OCI-LY7 (cell line): ENCODE measurements at regions not wholly inside any gene's neighbourhood (a gene's known extent, or its start where the extent isn't known, plus 50 kb on each side); places are given as distances from the start of the nearest gene placed in this dataset.

ENCODE experiments used
- BruUV-seq: library from RNA; stranded (reverse); fragments of 400-500 nt; replicated peaks from 2 replicates; lab custom pipeline; 2021; lab: Mats Ljungman, UMichigan
- CTCF ChIA-PET: fragments of 300-600 bp; sonication (Branson Sonifier 250); formaldehyde crosslinking; loops from one replicate; lab custom pipeline; 2022; ENCODE audit warnings: antibody characterized with exemption; ENCODE audit not compliant: unreplicated experiment; lab: Charles Lee
- POLR2A ChIA-PET: fragments of 300-600 bp; sonication (Branson Sonifier 250); formaldehyde crosslinking; loops from one replicate; lab custom pipeline; 2022; ENCODE audit warnings: antibody characterized with exemption; lab: Charles Lee
- DNase-seq: peaks from one replicate; pipeline ENCODE4 v3.0.0-alpha.2; 2015; ENCODE audit warnings: low spot score
- H2AFZ ChIP-seq: fragments of 200-600 bp; sonication (generic), shearing (Covaris generic); 2 replicates; pipeline ENCODE4 v1.6.1; 2014; ENCODE audit warnings: mild to moderate bottlenecking, antibody characterized with exemption, low read length, moderate library complexity
- H3K27ac ChIP-seq: fragments of 200-600 bp; sonication (generic); 2 replicates; pipeline ENCODE4 v1.5.1; 2014; ENCODE audit warnings: mixed run types, low read depth, mild to moderate bottlenecking, moderate library complexity, low read length, inconsistent platforms; ENCODE audit not compliant: poor library complexity, severe bottlenecking
- H3K36me3 ChIP-seq: fragments of 200-600 bp; sonication (generic); 2 replicates; pipeline ENCODE4 v1.6.1; 2014; ENCODE audit warnings: mild to moderate bottlenecking, antibody characterized with exemption, low read length, moderate library complexity, mixed read lengths; ENCODE audit not compliant: insufficient read depth
- H3K4me1 ChIP-seq: fragments of 200-600 bp; sonication (generic); 2 replicates; pipeline ENCODE4 v1.5.1; 2014; ENCODE audit warnings: mild to moderate bottlenecking, low read length; ENCODE audit not compliant: insufficient read depth, poor library complexity, severe bottlenecking
- H3K4me2 ChIP-seq: fragments of 200-600 bp; sonication (generic); 2 replicates; pipeline ENCODE4 v1.6.1; 2014; ENCODE audit warnings: mild to moderate bottlenecking, low read length
- H3K4me3 ChIP-seq: fragments of 200-600 bp; sonication (generic); 2 replicates; pipeline ENCODE4 v1.5.1; 2014; ENCODE audit warnings: mild to moderate bottlenecking, low read depth, low read length; ENCODE audit not compliant: poor library complexity, severe bottlenecking
- H3K79me2 ChIP-seq: fragments of 200-600 bp; sonication (generic); 2 replicates; pipeline ENCODE4 v1.6.1; 2016; ENCODE audit warnings: low read depth, mild to moderate bottlenecking, low read length, moderate library complexity, mixed read lengths; ENCODE audit not compliant: insufficient read depth
- H3K9me2 ChIP-seq: fragments of 200-600 bp; sonication (generic); 2 replicates; pipeline ENCODE4 v1.6.1; 2016; ENCODE audit warnings: mild to moderate bottlenecking, low read length, mixed read lengths; ENCODE audit not compliant: insufficient read depth
- H3K9me3 ChIP-seq: fragments of 200-600 bp; sonication (generic); 2 replicates; pipeline ENCODE4 v1.6.1; 2014; ENCODE audit warnings: mild to moderate bottlenecking, mixed run types, low read length, mixed read lengths
- H4K20me1 ChIP-seq: fragments of 200-600 bp; sonication (generic); 2 replicates; pipeline ENCODE4 v1.6.1; 2014; ENCODE audit warnings: mild to moderate bottlenecking, antibody characterized with exemption, low read length, moderate library complexity, mixed read lengths; ENCODE audit not compliant: insufficient read depth
- CTCF ChIP-seq: fragments of 200-600 bp; sonication (generic); conservative IDR thresholded peaks from 2 replicates; pipeline ENCODE4 v1.5.1; 2014; ENCODE audit warnings: mild to moderate bottlenecking, antibody characterized with exemption, low read length, moderate library complexity, mixed read lengths
- EZH2phosphoT487 ChIP-seq: fragments of 200-600 bp; sonication (generic); IDR thresholded peaks from 2 replicates; pipeline ENCODE4 v1.6.1; 2018; ENCODE audit warnings: low read depth, borderline replicate concordance, mild to moderate bottlenecking, mixed run types, antibody characterized with exemption, low read length, moderate library complexity, mixed read lengths
- intact Hi-C: fragments of 100-400 bp; cut with micrococcal nuclease; formaldehyde crosslinking; loops from one replicate; pipeline ENCODE4 v1.10.0; 2022; ENCODE audit not compliant: unreplicated experiment

DNA sequence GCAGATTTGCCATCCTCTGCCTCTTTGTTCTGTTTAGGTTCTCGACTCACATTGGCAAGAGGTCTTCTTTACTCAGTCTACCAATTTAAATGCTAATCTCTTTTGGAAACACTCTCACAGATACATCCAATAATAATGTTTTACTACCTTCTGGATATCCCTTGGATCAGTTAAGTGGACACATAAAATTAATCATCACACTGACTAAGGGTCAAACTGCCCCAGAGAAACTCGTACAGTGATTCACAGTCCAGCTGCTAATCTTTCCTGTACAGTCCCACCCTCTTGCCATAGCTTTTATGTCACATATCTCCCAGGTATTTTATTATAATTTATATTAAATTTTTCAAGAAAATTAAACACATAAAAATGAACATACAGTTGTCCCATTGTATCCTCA is 360.8 kb upstream of the RGMA start:
- H3K9me3 ChIP-seq, result no peaks in the 10 kb centered on the region
- CTCF ChIA-PET, result no interaction called here
- H3K4me3 ChIP-seq, result no peak overlapping the region
- H3K9me2 ChIP-seq, result no peaks in the 10 kb centered on the region
- H2AFZ ChIP-seq, result no peak overlapping the region
- H3K4me1 ChIP-seq, result no peaks in the 10 kb centered on the region
- no TSS peak for BruUV-seq
- no peak overlapping the region for H3K4me2 ChIP-seq
- POLR2A ChIA-PET, result no interaction called here
- no peaks in the 10 kb centered on the region for H3K36me3 ChIP-seq
- intact Hi-C loops, result no loop called here
- H3K27ac ChIP-seq, result no peak overlapping the region
- no peaks in the 10 kb centered on the region for H4K20me1 ChIP-seq
- TF ChIP-seq EZH2phosphoT487, result no peak
- TF ChIP-seq CTCF, result no peak
- DNase-seq, result no peak
- no peaks in the 10 kb centered on the region for H3K79me2 ChIP-seq

DNA sequence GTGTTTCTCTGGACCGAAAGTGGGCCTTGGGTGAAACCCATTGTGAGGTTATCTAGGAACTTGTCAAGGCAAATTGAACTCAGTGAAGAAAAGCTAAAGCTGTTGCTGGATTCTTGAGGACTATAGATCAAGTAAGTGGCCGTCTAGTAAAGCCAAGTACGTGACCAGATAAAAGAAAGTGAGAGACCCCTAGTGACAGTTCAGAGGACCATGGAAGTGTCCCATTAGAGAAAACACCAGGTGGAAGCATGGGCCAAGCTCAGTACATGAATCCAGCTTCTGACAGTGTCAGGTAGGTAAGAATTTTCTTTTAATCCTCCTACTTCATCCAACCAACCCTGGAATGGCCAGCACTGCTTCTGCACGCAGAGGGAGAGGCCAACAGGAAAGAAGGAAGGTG is 349.3 kb upstream of the RGMA start:
- intact Hi-C loops, result no loop called here

DNA sequence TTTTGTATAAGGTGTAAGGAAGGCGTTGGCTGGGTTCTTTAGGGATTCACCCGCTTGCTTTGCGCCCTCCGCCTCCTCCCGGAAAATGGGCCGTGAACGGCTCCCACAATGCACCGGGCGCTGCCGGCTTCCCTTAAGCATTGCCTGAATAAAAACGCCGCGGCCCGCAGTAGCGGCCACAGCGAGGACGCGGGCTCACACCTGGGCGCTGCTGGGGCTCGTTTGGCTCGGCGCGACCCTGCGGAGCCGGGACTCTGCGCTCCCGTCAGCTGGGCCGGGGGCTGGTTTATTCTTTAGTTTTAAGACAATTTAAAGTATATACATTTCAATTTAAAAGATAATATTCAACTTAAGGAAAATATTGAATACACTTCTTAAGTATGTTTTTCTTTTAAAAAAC is 343.5 kb upstream of the RGMA start:
- no peak for TF ChIP-seq EZH2phosphoT487
- no peak for TF ChIP-seq CTCF
- DNase-seq, result no peak
- H3K9me2 ChIP-seq, result no peaks in the 10 kb centered on the region
- H2AFZ ChIP-seq, result no peak overlapping the region
- POLR2A ChIA-PET, result no interaction called here
- no peaks in the 10 kb centered on the region for H3K79me2 ChIP-seq
- H3K27ac ChIP-seq, result no peak overlapping the region
- H3K36me3 ChIP-seq, result no peaks in the 10 kb centered on the region
- CTCF ChIA-PET, result no interaction called here
- no peak overlapping the region for H3K4me2 ChIP-seq
- H3K4me1 ChIP-seq, result no peaks in the 10 kb centered on the region
- H3K4me3 ChIP-seq, result no peak overlapping the region
- intact Hi-C loops, result no loop called here
- no peaks in the 10 kb centered on the region for H4K20me1 ChIP-seq
- no peaks in the 10 kb centered on the region for H3K9me3 ChIP-seq
- BruUV-seq, result no TSS peak

More for the DNA sequence above, 349.3 kb upstream of the RGMA start:
- no peaks in the 10 kb centered on the region for H3K36me3 ChIP-seq
- no peaks in the 10 kb centered on the region for H3K9me3 ChIP-seq
- no TSS peak for BruUV-seq
- CTCF ChIA-PET, result no interaction called here
- no peak overlapping the region for H3K4me3 ChIP-seq
- POLR2A ChIA-PET, result no interaction called here
- H3K4me1 ChIP-seq, result no peaks in the 10 kb centered on the region
- H3K9me2 ChIP-seq, result no peaks in the 10 kb centered on the region
- TF ChIP-seq CTCF, result no peak
- no peak for TF ChIP-seq EZH2phosphoT487
- no peaks in the 10 kb centered on the region for H4K20me1 ChIP-seq
- H3K79me2 ChIP-seq, result no peaks in the 10 kb centered on the region
- H3K27ac ChIP-seq, result no peak overlapping the region
- no peak overlapping the region for H2AFZ ChIP-seq
- DNase-seq, result no peak
- H3K4me2 ChIP-seq, result no peak overlapping the region
